Stromal cell of bone marrow (primary cell): ENCODE measurements at regions not wholly inside any gene's neighbourhood (a gene's known extent, or its start where the extent isn't known, plus 50 kb on each side); places are given as distances from the start of the nearest gene placed in this dataset.
A peak's percentile ranks its signal among the peaks of the same experiment; 100 is the strongest.

Experiments used
- DNase-seq: peaks from one replicate; pipeline ENCODE4 v3.0.0-alpha.2; 2012; ENCODE audit warnings: low read depth

- DNase-seq: no peak
Measured at GRCh38 chr2:60603533-60604190, 50.2 kb upstream of the BCL11A start.

- no peak for DNase-seq
Measured at GRCh38 chr2:60604486-60605064, 51.1 kb upstream of the BCL11A start.

GRCh38 chr2:60605866-60606265, 52.4 kb upstream of the BCL11A start:
- no peak for DNase-seq

DNA sequence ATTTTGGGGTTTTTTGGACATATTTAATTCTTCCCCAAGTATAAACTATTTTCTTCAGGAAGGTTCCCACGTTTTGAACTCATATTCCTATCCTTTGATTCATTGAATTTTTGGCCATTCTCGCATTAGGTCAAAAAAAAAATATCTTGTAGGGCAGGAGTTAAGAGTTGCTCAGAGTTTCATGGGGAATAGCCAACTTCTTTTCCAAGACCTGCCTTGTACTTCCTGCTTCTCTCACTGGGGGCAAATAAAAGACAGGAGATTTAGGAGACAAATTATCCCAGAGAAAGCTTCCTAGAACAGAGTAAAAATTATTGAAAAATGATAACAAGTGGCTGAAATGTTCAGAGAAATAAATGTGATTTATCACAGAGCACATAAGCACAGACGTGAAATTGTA, 55.2 kb upstream of the BCL11A start:
- DNase-seq: peak; percentile 13

GRCh38 chr2:60612033-60612432, 58.6 kb upstream of the BCL11A start:
- DNase-seq: no peak

DNA sequence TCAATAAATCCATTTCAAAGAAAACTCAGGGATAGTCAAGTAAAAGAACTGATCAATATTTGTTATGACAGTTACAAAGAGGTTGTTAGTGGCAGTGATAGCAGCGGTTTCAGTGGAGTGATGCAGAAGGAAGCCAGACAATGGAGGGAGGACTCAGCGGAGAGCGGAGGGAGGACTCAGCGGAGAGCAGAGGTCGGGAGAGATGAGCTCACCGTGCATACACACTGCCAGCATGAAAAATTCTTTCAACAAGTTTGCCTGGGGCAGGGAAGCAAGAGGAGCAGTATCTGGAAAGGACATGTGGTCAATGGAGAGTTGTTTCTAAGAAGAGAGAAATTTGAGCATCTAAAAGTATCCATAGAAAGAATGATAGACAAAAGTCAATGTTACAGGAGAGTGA, 60.9 kb upstream of the BCL11A start:
- DNase-seq: no peak

GRCh38 chr2:60621688-60622429, 68.4 kb upstream of the BCL11A start:
- DNase-seq: no peak

- DNase-seq: no peak
Measured at GRCh38 chr2:60623040-60623439, 69.6 kb upstream of the BCL11A start.

DNA sequence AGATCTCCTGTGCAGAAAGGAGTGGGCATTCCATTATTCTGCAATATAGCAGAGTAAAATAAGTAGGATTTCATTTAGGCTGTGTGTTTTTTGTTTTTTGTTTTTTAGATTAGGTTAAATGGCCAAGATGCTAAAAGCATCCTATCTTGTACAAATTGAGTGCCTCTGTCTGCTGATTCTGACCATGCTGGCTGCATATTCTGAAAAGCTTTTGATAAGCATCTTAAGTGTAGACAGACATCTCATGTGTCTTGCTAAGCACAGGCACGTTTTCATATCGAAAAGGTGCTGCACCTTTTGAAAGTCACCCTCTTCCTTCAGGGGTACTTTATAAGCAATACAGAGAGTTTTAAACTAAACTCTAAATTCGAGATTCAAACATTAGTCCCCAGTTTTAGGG, 74.0 kb upstream of the BCL11A start:
- no peak for DNase-seq

DNA sequence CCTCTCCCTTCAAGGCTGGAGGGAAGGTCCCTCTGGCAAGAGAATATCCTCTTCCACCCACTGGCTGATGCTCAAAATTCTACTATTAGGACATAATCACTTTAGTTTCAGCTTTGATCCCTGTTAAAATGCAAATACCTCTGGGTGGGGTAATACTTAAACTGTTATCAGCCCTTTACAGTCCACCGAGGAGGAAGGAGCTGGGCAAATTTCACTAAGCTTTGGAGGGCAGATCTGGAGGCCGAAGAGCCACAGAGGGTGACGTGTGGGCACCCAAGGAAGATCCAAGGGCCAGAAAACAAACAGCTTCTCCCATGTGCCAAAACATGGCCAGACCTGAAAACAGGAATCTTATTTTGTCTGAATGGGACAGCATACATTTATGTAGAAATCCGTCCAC, 74.6 kb upstream of the BCL11A start:
- DNase-seq: no peak

DNA sequence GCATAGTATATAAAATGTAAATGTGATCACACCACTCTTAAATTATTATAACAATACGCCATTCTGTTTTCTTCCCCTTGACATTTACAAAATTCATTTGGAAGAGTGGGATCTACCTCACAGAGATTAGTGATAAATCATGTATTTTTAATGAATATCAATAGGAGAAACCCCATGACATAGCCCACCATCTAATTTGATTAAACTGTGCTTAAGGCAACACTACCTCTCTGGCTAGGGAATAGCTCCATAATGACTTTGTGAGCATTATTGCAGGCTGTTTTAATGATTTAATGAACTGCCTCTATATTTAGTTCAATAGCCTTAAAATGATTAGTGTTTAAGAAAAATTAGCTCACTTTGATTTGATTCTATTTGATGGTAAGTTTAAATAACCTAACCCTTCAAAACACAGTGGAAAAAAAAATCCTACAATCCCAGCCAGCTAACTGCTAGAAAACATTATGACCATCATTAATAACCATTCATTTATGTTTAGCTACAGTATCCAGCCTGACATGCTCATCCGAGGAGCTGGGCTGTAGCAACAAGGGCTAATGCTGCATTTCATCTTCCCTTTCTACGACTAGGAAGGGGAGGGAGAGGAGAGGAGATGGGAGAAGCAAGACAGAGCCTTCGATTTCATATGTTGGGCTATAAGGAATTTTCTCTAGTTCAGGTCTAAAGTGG, 75.3 kb upstream of the BCL11A start:
- no peak for DNase-seq

- DNase-seq: no peak
Measured at GRCh38 chr2:60629305-60629662, 75.8 kb upstream of the BCL11A start.

- DNase-seq: no peak
Measured at GRCh38 chr2:60629801-60630385, 76.4 kb upstream of the BCL11A start.

GRCh38 chr2:60633615-60634014, 80.2 kb upstream of the BCL11A start:
- no peak for DNase-seq

DNA sequence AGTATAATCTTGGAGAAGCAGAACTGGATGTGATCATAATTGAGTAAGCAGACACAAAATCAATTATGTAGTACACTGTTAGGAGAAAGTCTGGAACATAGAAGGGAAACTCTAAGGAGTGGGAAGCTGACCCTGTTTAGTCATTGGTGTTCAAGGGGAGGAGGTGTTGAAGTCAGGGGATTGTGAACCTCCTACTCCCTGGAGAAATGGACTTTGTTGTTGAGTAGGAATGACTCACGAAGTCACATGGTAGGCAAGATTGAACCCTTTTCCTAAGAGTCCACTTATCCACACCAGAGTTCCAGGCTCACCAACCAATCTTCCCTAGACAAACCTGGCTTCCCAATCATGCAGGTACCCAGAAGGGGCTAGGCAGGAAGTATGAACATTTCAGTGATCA, 81.0 kb upstream of the BCL11A start:
- DNase-seq: peak; percentile 16

GRCh38 chr2:60641811-60642788, 88.6 kb upstream of the BCL11A start:
- peak; percentile 13 for DNase-seq

GRCh38 chr2:60643747-60644146, 90.3 kb upstream of the BCL11A start:
- no peak for DNase-seq

DNA sequence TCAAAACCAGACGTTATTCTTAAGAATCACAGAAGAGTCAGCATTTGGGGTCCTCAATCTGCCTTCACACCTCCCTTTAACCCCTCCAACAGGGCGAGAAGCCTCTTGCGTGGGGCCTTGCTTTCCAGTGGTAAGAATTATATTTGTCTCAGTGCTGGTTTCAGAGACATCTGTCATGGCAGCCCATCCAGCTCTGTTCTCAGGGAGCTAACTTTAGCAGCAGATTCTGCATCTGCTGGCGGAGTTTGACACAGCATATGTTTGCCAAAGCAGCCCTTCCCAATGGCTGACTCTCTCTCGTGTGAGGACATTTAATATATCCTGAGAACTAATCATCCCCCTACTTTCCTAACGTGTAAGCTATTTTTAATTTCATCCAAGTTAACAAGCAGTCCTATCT, 91.5 kb upstream of the BCL11A start:
- no peak for DNase-seq

- no peak for DNase-seq
Measured at GRCh38 chr2:60648191-60648590, 94.7 kb upstream of the BCL11A start.

DNA sequence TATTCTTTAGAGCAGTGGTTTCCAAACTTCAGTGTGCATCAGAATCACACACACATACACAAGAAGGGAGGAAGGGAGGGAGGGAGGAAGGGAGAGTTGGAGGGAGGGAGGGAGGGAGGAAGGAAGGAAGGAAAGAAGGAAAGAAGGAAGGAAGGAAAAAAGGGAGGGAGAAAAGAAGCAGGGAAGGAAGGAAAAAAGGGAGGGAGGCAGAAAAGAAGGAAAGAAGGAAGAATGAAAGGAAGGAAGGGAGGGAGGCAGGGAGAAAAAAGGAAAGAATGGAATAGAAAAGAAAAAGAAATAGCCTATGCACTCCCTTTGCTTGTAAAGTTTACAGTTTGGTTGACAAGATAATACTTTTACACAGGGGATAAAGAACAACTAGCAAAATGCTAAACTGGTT, 96.3 kb upstream of the BCL11A start:
- DNase-seq: no peak

DNA sequence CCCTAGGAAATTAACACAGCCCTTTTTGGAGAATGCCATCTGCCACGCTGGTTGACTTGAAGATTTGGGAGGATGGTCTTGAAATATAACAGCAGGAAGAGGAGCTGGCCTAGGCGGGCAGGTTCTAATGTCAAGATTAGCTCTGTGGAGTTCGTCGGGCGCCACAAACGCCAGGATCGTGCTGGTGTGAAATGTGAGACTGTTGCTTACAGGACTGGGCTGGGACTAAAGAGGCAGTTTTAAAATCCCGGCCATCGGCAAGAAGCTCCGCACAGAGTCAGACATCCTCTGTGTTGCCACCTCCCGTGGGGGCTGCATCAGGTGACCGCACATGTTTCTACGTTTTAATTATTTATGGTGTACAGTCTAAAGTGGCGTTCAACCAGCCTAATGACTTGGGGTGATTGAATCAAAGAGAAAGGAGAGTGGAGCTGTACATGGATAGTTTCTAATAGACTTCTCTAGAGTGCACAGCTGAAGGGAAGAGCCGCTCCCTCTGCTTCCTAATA, 99.4 kb upstream of the BCL11A start:
- DNase-seq: no peak
